ENCODE measurements at regions not wholly inside any gene's neighbourhood (a gene's known extent, or its start where the extent isn't known, plus 50 kb on each side); places are given as distances from the start of the nearest gene placed in this dataset.

DNA sequence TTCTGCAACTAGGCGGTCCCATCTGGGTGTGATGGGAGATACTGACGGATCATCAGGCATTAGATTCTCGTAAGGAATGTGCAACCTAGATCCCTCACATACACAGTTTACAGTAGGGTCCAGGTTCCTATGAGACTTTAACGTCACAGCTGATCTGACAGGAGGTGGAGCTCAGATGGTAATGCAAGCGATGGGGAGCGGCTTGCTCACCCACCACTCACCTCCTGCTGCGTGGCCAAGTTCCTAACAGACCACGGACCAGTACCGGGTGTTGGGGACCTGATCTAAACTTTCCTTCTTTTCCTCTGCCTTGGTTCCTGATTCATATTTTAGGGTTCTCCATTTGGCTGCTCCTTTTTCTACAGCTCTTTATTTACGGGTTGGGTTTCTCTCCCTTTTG is 479.8 kb downstream of the BCAT1 start:
- TF ChIP-seq, protein P1, sequence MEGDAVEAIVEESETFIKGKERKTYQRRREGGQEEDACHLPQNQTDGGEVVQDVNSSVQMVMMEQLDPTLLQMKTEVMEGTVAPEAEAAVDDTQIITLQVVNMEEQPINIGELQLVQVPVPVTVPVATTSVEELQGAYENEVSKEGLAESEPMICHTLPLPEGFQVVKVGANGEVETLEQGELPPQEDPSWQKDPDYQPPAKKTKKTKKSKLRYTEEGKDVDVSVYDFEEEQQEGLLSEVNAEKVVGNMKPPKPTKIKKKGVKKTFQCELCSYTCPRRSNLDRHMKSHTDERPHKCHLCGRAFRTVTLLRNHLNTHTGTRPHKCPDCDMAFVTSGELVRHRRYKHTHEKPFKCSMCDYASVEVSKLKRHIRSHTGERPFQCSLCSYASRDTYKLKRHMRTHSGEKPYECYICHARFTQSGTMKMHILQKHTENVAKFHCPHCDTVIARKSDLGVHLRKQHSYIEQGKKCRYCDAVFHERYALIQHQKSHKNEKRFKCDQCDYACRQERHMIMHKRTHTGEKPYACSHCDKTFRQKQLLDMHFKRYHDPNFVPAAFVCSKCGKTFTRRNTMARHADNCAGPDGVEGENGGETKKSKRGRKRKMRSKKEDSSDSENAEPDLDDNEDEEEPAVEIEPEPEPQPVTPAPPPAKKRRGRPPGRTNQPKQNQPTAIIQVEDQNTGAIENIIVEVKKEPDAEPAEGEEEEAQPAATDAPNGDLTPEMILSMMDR (IDR thresholded peaks at IDR 0.05; ENCODE audit: extremely low read depth in 1 of 2, insufficient read depth in 1 of 2, low read depth in 1 of 2, low read length in 2 of 2), result no peak
- TF ChIP-seq POLR2A (IDR thresholded peaks at IDR 0.05; ENCODE audit: low read depth, low read length) (no peak), FOS (IDR thresholded peaks at IDR 0.05; ENCODE audit: borderline replicate concordance, insufficient read depth, low read length) (no peak), EZH2 (IDR thresholded peaks at IDR 0.05; ENCODE audit: borderline replicate concordance, low read depth, low read length, severe bottlenecking) (no peak), POLR2AphosphoS5 (IDR thresholded peaks at IDR 0.05; ENCODE audit: insufficient read depth, low read depth, low read length) (no peak), JUN (IDR thresholded peaks at IDR 0.05; ENCODE audit: borderline replicate concordance, insufficient read depth, insufficient read length, low read depth) (no peak), MYC (IDR thresholded peaks at IDR 0.05; ENCODE audit: low read depth, low read length) (no peak), GATA2 (IDR thresholded peaks at IDR 0.05; ENCODE audit: insufficient read depth, insufficient read length, low read depth, low read length) (no peak)
- TF ChIP-seq, protein P2, sequence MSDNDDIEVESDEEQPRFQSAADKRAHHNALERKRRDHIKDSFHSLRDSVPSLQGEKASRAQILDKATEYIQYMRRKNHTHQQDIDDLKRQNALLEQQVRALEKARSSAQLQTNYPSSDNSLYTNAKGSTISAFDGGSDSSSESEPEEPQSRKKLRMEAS (IDR thresholded peaks at IDR 0.05; ENCODE audit: insufficient read depth, insufficient read length), result no peak
